ENCODE measurements at regions not wholly inside any gene's neighbourhood (a gene's known extent, or its start where the extent isn't known, plus 50 kb on each side); places are given as distances from the start of the nearest gene placed in this dataset.
"Not testable (repeated sequence)": the region's sequence is repeated elsewhere in the genome, so short reads cannot be mapped to it uniquely, and the experiment has no call there.

GRCh38 chr7:16261100-16261499 is 160.2 kb downstream of the CRPPA start:
- no peaks in the 10 kb centered on the region for H3K4me1 Mint-ChIP-seq (ENCODE audit: low read depth)
- no peak overlapping the region for H3K27ac Mint-ChIP-seq
- TF ChIP-seq, protein P1, sequence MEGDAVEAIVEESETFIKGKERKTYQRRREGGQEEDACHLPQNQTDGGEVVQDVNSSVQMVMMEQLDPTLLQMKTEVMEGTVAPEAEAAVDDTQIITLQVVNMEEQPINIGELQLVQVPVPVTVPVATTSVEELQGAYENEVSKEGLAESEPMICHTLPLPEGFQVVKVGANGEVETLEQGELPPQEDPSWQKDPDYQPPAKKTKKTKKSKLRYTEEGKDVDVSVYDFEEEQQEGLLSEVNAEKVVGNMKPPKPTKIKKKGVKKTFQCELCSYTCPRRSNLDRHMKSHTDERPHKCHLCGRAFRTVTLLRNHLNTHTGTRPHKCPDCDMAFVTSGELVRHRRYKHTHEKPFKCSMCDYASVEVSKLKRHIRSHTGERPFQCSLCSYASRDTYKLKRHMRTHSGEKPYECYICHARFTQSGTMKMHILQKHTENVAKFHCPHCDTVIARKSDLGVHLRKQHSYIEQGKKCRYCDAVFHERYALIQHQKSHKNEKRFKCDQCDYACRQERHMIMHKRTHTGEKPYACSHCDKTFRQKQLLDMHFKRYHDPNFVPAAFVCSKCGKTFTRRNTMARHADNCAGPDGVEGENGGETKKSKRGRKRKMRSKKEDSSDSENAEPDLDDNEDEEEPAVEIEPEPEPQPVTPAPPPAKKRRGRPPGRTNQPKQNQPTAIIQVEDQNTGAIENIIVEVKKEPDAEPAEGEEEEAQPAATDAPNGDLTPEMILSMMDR (IDR thresholded peaks at IDR 0.05), result no peak
- peaks cover 2% of the 10 kb centered on the region; the same call in 1 of the 2 replicates for H3K9me3 Mint-ChIP-seq
- DNase-seq, result no peak
- H3K27me3 Mint-ChIP-seq (ENCODE audit: insufficient read depth), result no peaks in the 10 kb centered on the region
- H3K36me3 Mint-ChIP-seq (ENCODE audit: low read depth), result peaks cover 4% of the 10 kb centered on the region; the same call in 1 of the 2 replicates
- H3K4me3 Mint-ChIP-seq, result no peak overlapping the region

GRCh38 chr7:16260236-16260728 is 161.1 kb downstream of the CRPPA start:
- Mint-ChIP-seq H3K9me3 (peaks cover 9% of the 10 kb centered on the region; the same call in 1 of the 2 replicates), H3K27ac (no peak overlapping the region), H3K4me1 (ENCODE audit: low read depth) (no peaks in the 10 kb centered on the region), H3K27me3 (ENCODE audit: insufficient read depth) (no peaks in the 10 kb centered on the region), H3K4me3 (no peak overlapping the region), H3K36me3 (ENCODE audit: low read depth) (peaks cover 13% of the 10 kb centered on the region)
- TF ChIP-seq, protein P1 (IDR thresholded peaks at IDR 0.05), result no peak
- DNase-seq, result no peak

DNA sequence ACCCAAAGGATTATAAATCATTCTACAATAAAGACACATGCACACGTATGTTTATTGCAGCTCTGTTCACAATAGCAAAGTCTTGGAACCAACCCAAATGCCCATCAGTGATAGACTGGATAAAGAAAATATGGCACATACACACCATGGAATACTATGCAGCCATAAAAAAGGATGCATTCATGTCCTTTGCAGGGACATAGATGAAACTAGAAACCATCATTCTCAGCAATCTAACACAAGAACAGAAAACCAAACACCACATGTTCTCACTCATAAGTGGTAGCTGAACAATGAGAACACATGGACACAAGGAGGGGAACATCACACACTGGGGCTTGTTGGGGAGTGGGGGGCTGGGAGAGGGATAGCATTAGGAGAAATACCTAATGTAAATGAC is 164.9 kb downstream of the CRPPA start:
- not testable (repeated sequence) for H3K27ac Mint-ChIP-seq; DNase-seq; H3K27me3 Mint-ChIP-seq (ENCODE audit: insufficient read depth); H3K4me3 Mint-ChIP-seq; H3K4me1 Mint-ChIP-seq (ENCODE audit: low read depth)
- Mint-ChIP-seq H3K36me3 (ENCODE audit: low read depth) (peaks cover 33% of the 10 kb centered on the region), H3K9me3 (peaks cover 16% of the 10 kb centered on the region; the same call in 1 of the 2 replicates)

GRCh38 chr7:16255952-16256351 is 165.4 kb downstream of the CRPPA start:
- H3K27ac Mint-ChIP-seq; DNase-seq; H3K4me3 Mint-ChIP-seq; H3K4me1 Mint-ChIP-seq (ENCODE audit: low read depth); H3K27me3 Mint-ChIP-seq (ENCODE audit: insufficient read depth): not testable (repeated sequence)
- Mint-ChIP-seq H3K36me3 (ENCODE audit: low read depth) (peaks cover 33% of the 10 kb centered on the region), H3K9me3 (peaks cover 16% of the 10 kb centered on the region; the same call in 1 of the 2 replicates)

- not testable (repeated sequence) for H3K4me3 Mint-ChIP-seq
These were observed 170.7 kb downstream of the CRPPA start for GRCh38 chr7:16250655-16251054.

GRCh38 chr7:16249204-16249603 is 172.1 kb downstream of the CRPPA start:
- H3K27me3 Mint-ChIP-seq (ENCODE audit: insufficient read depth); H3K9me3 Mint-ChIP-seq; H3K4me3 Mint-ChIP-seq; H3K27ac Mint-ChIP-seq; H3K4me1 Mint-ChIP-seq (ENCODE audit: low read depth); DNase-seq: not testable (repeated sequence)
- H3K36me3 Mint-ChIP-seq (ENCODE audit: low read depth), result peaks cover 18% of the 10 kb centered on the region; the same call in 1 of the 2 replicates

More at GRCh38 chr7:16250655-16251054, 170.7 kb downstream of the CRPPA start:
- not testable (repeated sequence) for H3K27me3 Mint-ChIP-seq (ENCODE audit: insufficient read depth); H3K4me1 Mint-ChIP-seq (ENCODE audit: low read depth); H3K27ac Mint-ChIP-seq; H3K9me3 Mint-ChIP-seq; DNase-seq
- H3K36me3 Mint-ChIP-seq (ENCODE audit: low read depth), result peaks cover 31% of the 10 kb centered on the region

DNA sequence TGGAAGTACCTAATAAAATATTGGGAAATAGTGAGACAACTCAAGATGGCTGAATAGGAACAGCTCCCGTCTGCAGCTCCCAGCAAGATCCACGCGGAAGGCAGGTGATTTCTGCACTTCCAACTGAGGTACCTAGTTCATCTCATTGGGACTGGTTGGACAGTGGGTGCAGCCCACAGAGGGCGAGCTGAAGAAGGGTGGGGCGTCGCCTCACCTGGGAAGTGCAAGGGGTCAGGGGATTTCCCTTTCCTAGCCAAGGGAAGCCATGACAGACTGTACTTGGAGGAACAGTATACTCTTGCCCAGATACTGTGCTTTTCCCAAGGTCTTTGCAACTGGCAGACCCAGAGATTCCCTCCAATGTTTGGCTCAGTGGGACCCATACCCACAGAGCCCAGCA is 172.8 kb downstream of the CRPPA start:
- H3K4me3 Mint-ChIP-seq; H3K4me1 Mint-ChIP-seq (ENCODE audit: low read depth); DNase-seq; H3K9me3 Mint-ChIP-seq; H3K27ac Mint-ChIP-seq; H3K27me3 Mint-ChIP-seq (ENCODE audit: insufficient read depth): not testable (repeated sequence)
- peaks cover 14% of the 10 kb centered on the region; the same call in 1 of the 2 replicates for H3K36me3 Mint-ChIP-seq (ENCODE audit: low read depth)

DNA sequence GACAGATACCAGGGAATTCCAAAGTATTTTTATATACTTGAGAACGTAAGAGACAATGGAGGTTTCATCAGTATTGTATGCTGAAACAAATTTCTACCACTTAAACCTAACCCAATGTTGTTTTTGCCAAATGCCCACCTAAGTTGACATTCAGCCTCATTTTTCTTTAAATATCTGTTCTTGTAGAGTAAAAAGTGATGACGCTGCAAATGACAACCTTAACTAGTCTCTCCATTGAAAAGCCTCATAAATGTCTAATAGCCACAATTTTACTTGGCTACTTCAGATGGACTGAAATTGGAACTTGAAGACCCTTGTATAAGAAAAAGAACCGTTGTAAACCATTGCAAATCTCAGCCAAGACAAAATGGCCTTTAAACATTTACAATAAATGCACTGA is 176.9 kb downstream of the CRPPA start:
- DNase-seq, result no peak
- TF ChIP-seq, protein P1 (IDR thresholded peaks at IDR 0.05), result no peak
- Mint-ChIP-seq H3K4me1 (ENCODE audit: low read depth) (0 out of 2 replicates have a peak, but pooled peaks cover 6% of the 10 kb centered on the region), H3K27ac (no peak overlapping the region), H3K36me3 (ENCODE audit: low read depth) (no peaks in the 10 kb centered on the region), H3K27me3 (ENCODE audit: insufficient read depth) (no peaks in the 10 kb centered on the region; the same call in 1 of the 2 replicates), H3K9me3 (no peaks in the 10 kb centered on the region), H3K4me3 (no peak overlapping the region)

All from HFFc6 (cell line).